Pancreas (tissue), 10 donors: ENCODE measurements at regions not wholly inside any gene's neighbourhood (a gene's known extent, or its start where the extent isn't known, plus 50 kb on each side); places are given as distances from the start of the nearest gene placed in this dataset.

ENCODE experiments used
- ATAC-seq, 4 donors: fragments of 200-7000 bp; cut with Tn5 transposase; one replicate each; pipeline versions ENCODE4 v1.8.0 to v1.9.1; 2020; ENCODE audit warnings: mild to moderate bottlenecking in 4 of 4, moderate library complexity in 4 of 4
- DNase-seq, 6 donors: peaks; one replicate each; pipeline ENCODE4 v3.0.0-alpha.2; 2020
- FAIRE-seq: peaks from 2 replicates; lab custom pipeline; 2012; peaks lifted over from hg19 to GRCh38; lab: Jason Lieb, UNC
- H3K27ac ChIP-seq, 4 donors: fragments of 200-600 bp; sonication (generic); 1 replicate in 3 of 4; 2 replicates in 1 of 4; pipeline versions ENCODE4 v1.5.0 to v1.8.0; 2020
- H3K27me3 ChIP-seq, 4 donors: fragments of 200-600 bp; one replicate each; pipeline ENCODE4 v1.8.0; 2021
- H3K36me3 ChIP-seq, 3 donors: fragments of 200-600 bp; sonication (generic) in 1 of 3; one replicate each; pipeline versions ENCODE4 v1.5.0 to v1.8.0; 2020 to 2021
- H3K4me1 ChIP-seq, 3 donors: fragments of 200-600 bp; one replicate each; pipeline ENCODE4 v1.8.0; 2021
- H3K4me3 ChIP-seq, 4 donors: fragments of 200-600 bp; sonication (generic) in 2 of 4; one replicate each; pipeline versions ENCODE4 v1.5.0 to v1.8.0; 2020 to 2021
- H3K9me3 ChIP-seq, 4 donors: fragments of 200-600 bp; one replicate each; pipeline ENCODE4 v1.8.0; 2021
- CTCF ChIP-seq, 4 donors: fragments of 200-600 bp; sonication (generic) in 3 of 4; IDR thresholded peaks; one replicate each; pipeline versions ENCODE4 v1.5.0 to v1.8.0; 2021; ENCODE audit warnings: antibody characterized with exemption in 4 of 4
- WGBS, 2 donors: extraction: QIAGEN DNeasy Blood & Tissue Kit; methylation state at CpG; one replicate each; pipeline ENCODE4 v1.1.7; 2013; 5-methylcytosine and 5-hydroxymethylcytosine counted together
- intact Hi-C, 3 donors: fragments of 100-400 bp; cut with DNase I; formaldehyde crosslinking; loops; one replicate each; pipeline versions ENCODE4 v1.11.1 to v1.14.2; 2022
- donor health status: healthy with polysubstance abuse.
- donor health status: DM: no; HTN: no; CAD: no; lungs with moderate emphysema.
- donor health status: DM: no; HTN: no; CAD: no.
- donor health status: control.
- donor health status: control.
- donor health status: Bipolar disorder and iron deficiency.
- donor health status: DM: yes; HTN: yes; CAD: no.
- donor health status: DM: no; HTN: no; CAD: no.
- donor health status: DM: no; HTN: no; CAD: no.
- donor health status: DM: yes; HTN: yes; CAD: no.

DNA sequence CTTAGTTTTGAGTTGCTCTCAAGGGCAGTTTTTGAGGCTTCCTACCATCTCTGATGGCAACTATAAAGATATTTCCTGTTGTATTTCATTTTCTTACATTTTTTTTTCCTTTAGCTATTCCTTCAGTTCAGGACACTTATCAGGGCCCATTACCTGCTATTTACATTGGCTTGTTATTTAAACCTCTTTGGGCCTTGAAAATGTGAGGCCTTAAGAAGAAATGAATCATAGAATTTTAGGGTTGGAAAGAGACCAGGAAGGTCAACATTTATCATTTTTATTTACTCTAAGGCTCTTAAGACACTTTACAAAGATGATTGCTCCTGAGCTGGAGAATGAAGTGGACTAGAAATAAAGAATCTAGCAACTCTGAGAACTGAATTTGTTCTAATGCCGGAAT is 335.2 kb downstream of the DTWD2 start:
- WGBS, 2 donors = 82 to 95% methylated on average over 1 of the region's 1 CpG
- no peak for TF ChIP-seq CTCF (IDR thresholded peaks at IDR 0.05)
- H3K27ac ChIP-seq = no peak overlapping the region

GRCh38 chr5:118651002-118651401 is 337.3 kb downstream of the DTWD2 start:
- TF ChIP-seq CTCF (IDR thresholded peaks at IDR 0.05) = no peak
- ATAC-seq (no peak), FAIRE-seq (no peak), DNase-seq (no peak)
- no peak overlapping the region for H3K27ac ChIP-seq
- peaks cover 0 to 7% (median 0%) of the 10 kb centered on the region in 3 donors for H3K4me1 ChIP-seq
- H3K9me3 ChIP-seq = no peaks in the 10 kb centered on the region
- intact Hi-C loops = no loop called here
- no peaks in the 10 kb centered on the region for H3K36me3 ChIP-seq
- no peak overlapping the region for H3K4me3 ChIP-seq
- WGBS, 2 donors = 32 to 41% methylated on average over 3 of the region's 3 CpGs
- no peaks in the 10 kb centered on the region for H3K27me3 ChIP-seq

More for the DNA sequence above, 335.2 kb downstream of the DTWD2 start:
- ATAC-seq = peak; percentile 46 to 76 (median 58)
- H3K9me3 ChIP-seq = no peaks in the 10 kb centered on the region
- no peak for DNase-seq
- no peaks in the 10 kb centered on the region for H3K27me3 ChIP-seq
- H3K36me3 ChIP-seq = no peaks in the 10 kb centered on the region
- intact Hi-C loops = no loop called here
- FAIRE-seq = no peak
- no peak overlapping the region for H3K4me3 ChIP-seq
- H3K4me1 ChIP-seq = peaks cover 0 to 7% (median 0%) of the 10 kb centered on the region in 3 donors

GRCh38 chr5:118647587-118647986 is 340.8 kb downstream of the DTWD2 start:
- FAIRE-seq (no peak), DNase-seq (no peak), ATAC-seq (no peak)
- Histone ChIP-seq H3K4me1 (no peaks in the 10 kb centered on the region), H3K36me3 (no peaks in the 10 kb centered on the region), H3K4me3 (no peak overlapping the region), H3K9me3 (no peaks in the 10 kb centered on the region), H3K27ac (no peak overlapping the region), H3K27me3 (no peaks in the 10 kb centered on the region)
- intact Hi-C loops = no loop called here
- WGBS, 2 donors = 37 to 40% methylated on average over 7 of the region's 7 CpGs
- TF ChIP-seq CTCF (IDR thresholded peaks at IDR 0.05) = no peak

DNA sequence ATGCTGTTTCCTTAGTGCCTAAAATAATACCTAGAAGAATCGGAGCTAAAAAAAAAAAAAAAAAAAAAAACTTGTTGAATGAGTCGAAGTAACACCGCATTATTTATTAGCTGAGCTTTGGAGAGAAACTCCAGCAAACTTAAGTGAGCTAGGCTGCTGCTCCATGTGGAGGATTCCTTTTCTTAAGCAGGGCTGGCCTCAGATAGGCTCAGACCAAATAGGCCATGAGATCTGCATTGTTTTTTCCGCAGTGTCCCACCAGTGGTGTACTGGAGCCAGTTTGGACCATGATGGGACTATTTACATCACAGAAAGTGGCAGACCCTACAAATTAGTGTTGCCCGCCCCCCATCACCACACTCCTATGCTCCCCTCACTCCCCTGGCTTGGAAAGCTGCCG is 341.4 kb downstream of the DTWD2 start:
- Histone ChIP-seq H3K4me3 (no peak overlapping the region), H3K27ac (no peak overlapping the region), H3K27me3 (no peaks in the 10 kb centered on the region), H3K36me3 (no peaks in the 10 kb centered on the region), H3K4me1 (no peaks in the 10 kb centered on the region), H3K9me3 (no peaks in the 10 kb centered on the region)
- 55 to 57% methylated on average over 6 of the region's 6 CpGs for WGBS, 2 donors
- no peak for ATAC-seq
- FAIRE-seq = no peak
- DNase-seq = no peak
- intact Hi-C loops = no loop called here
- TF ChIP-seq CTCF (IDR thresholded peaks at IDR 0.05) = no peak

DNA sequence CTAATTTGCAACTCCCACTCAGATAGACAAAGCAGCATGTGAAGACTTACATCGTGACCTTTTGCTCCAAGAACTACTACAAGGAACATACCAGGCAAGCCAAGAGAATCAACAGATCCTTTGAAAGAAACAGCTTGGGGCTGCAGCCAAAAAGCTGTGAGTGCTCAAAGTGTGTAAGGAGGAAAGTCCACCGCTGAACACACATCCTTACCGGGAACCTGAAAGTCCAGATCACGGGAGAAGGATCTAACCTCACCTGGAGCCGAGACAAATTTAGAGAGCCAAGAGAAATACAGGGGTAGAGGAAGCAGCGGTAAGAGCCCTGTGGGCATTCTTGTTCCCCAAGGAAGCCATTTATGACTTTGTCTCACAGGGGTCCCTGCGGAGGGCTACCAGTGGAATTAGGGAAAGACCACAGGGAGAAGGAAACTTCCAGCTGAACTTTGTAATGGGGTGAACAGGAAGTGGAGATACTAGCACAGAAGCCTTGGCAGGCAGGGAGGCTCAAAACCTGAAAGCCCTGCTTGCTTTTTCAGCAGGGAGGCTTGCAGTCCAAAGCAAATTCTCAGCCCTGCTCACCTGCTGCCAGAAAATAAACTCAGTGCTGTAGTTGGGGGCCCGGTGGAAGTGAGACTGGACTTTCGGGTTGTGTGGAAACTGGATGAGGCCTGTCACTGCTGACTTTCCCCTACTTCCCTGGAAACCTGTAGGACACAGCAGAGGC is 350.2 kb downstream of the DTWD2 start:
- FAIRE-seq = no peak
- Histone ChIP-seq H3K27ac (no peak overlapping the region), H3K36me3 (no peaks in the 10 kb centered on the region), H3K4me1 (no peaks in the 10 kb centered on the region), H3K27me3 (no peaks in the 10 kb centered on the region), H3K9me3 (no peaks in the 10 kb centered on the region), H3K4me3 (no peak overlapping the region)
- 61 to 74% methylated on average over 9 of the region's 9 CpGs for WGBS, 2 donors
- peak in 2 of 4 donors; percentile 61 to 75 for ATAC-seq
- peak in 2 of 6 donors; percentile 11 to 22 for DNase-seq
- intact Hi-C loops = no loop called here
- no peak for TF ChIP-seq CTCF (IDR thresholded peaks at IDR 0.05)
